K562 (cell line): ENCODE measurements at regions not wholly inside any gene's neighbourhood (a gene's known extent, or its start where the extent isn't known, plus 50 kb on each side); places are given as distances from the start of the nearest gene placed in this dataset.

Experiments used
- ATAC-seq: fragments of 200-7000 bp; cut with Tn5 transposase; 3 replicates; pipeline ENCODE4 v1.9.1; 2020; ENCODE audit warnings: moderate library complexity
- BruUV-seq: library from RNA; stranded (reverse); fragments of 400-500 nt; replicated peaks from 2 replicates; lab custom pipeline; 2021; lab: Mats Ljungman, UMichigan
- CTCF ChIA-PET: fragments of 300-600 bp; formaldehyde crosslinking; extraction: SDS; loops from one replicate; lab custom pipeline; 2021; ENCODE audit warnings: low intra/inter-chr PET ratio; lab: Yijun Ruan, JAX
- POLR2A ChIA-PET: fragments of 300-600, 350-650 bp; sonication (Branson Sonifier 250); formaldehyde crosslinking; extraction: SDS; loops from one replicate; lab custom pipeline; 2021; ENCODE audit warnings: antibody characterized with exemption, inconsistent platforms; lab: Yijun Ruan, JAX
- DNase-seq, 4 experiments: peaks; one replicate each; pipeline versions ENCODE4 v3.0.0 to v3.0.0-alpha.2; 2011 to 2018; ENCODE audit warnings: low spot score in 3 of 4, mixed read lengths in 3 of 4; ENCODE audit errors: extremely low read depth in 1 of 4
- FAIRE-seq: peaks from 2 replicates; lab custom pipeline; 2011; peaks lifted over from hg19 to GRCh38; lab: Jason Lieb, UNC
- H2AFZ ChIP-seq: 2 replicates; pipeline ENCODE4 v1.6.0; 2011; ENCODE audit warnings: low read depth, low read length, control low read depth, inconsistent platforms
- H3K27ac ChIP-seq: fragments of 200-600 bp; 3 replicates; pipeline ENCODE4 v1.8.0; 2011; ENCODE audit warnings: low read depth, mild to moderate bottlenecking, control low read depth, inconsistent platforms, low read length, moderate library complexity, mixed read lengths; ENCODE audit errors: extremely low read depth
- H3K27me3 ChIP-seq, 2 experiments: fragments of 300-600 bp in 1 of 2; 2 replicates in 1 of 2; 3 replicates in 1 of 2; pipeline versions ENCODE4 v1.6.0 to v1.8.0; 2011; ENCODE audit warnings: inconsistent platforms in 2 of 2, low read length in 2 of 2, mild to moderate bottlenecking in 1 of 2, mixed read lengths in 1 of 2, moderate library complexity in 1 of 2; ENCODE audit not compliant: control insufficient read depth in 2 of 2, insufficient read depth in 2 of 2
- H3K36me3 ChIP-seq: fragments of 300-600 bp; 3 replicates; pipeline ENCODE4 v1.8.0; 2011; ENCODE audit warnings: mild to moderate bottlenecking, low read length, inconsistent platforms; ENCODE audit not compliant: control insufficient read depth, insufficient read depth
- H3K4me1 ChIP-seq, 2 experiments: fragments of 200-600 bp in 1 of 2; replicated peaks in 1 of 2; 2 replicates in 1 of 2; 3 replicates in 1 of 2; pipeline versions ENCODE4 v1.5.1 to v1.8.0; 2011; ENCODE audit warnings: inconsistent platforms in 2 of 2, low read length in 2 of 2, mild to moderate bottlenecking in 1 of 2, mixed read lengths in 1 of 2, moderate library complexity in 1 of 2; ENCODE audit not compliant: control insufficient read depth in 2 of 2, insufficient read depth in 2 of 2
- H3K4me2 ChIP-seq: 2 replicates; pipeline ENCODE4 v1.6.1; 2011; ENCODE audit warnings: low read length, control low read depth, inconsistent platforms, mixed read lengths; ENCODE audit not compliant: insufficient read depth
- H3K4me3 ChIP-seq: fragments of 200-600 bp; sonication (generic), shearing (Covaris generic); 2 replicates; pipeline ENCODE4 v1.5.1; 2016; ENCODE audit warnings: control low read depth, inconsistent platforms
- H3K79me2 ChIP-seq: fragments of 200-600 bp; 3 replicates; pipeline ENCODE4 v1.8.0; 2011; ENCODE audit warnings: low read length, inconsistent platforms; ENCODE audit not compliant: control insufficient read depth, insufficient read depth
- H3K9ac ChIP-seq, 2 experiments: 2 replicates each; pipeline versions ENCODE4 v1.6.0 to v1.6.1; 2011; ENCODE audit warnings: low read depth in 2 of 2, low read length in 2 of 2, control low read depth in 1 of 2, inconsistent platforms in 1 of 2, mild to moderate bottlenecking in 1 of 2, mixed read lengths in 1 of 2; ENCODE audit not compliant: insufficient read depth in 1 of 2
- H3K9me1 ChIP-seq: one replicate; pipeline ENCODE4 v1.6.0; 2011; ENCODE audit warnings: inconsistent platforms, mild to moderate bottlenecking, low read length, moderate library complexity; ENCODE audit not compliant: control insufficient read depth, insufficient read depth
- H3K9me3 ChIP-seq: replicated peaks from 2 replicates; pipeline ENCODE4 v1.5.1; 2011; ENCODE audit warnings: low read depth, low read length, inconsistent platforms; ENCODE audit not compliant: control insufficient read depth, insufficient read depth
- H4K20me1 ChIP-seq: replicated peaks from 2 replicates; pipeline ENCODE4 v1.6.1; 2011; ENCODE audit warnings: low read length, inconsistent platforms, mixed read lengths; ENCODE audit not compliant: control insufficient read depth, insufficient read depth
- BCOR ChIP-seq: fragments of 450-650 bp; IDR thresholded peaks from 2 replicates; pipeline ENCODE4 v1.6.1; 2016
- BDP1 ChIP-seq: IDR thresholded peaks from 3 replicates; pipeline ENCODE4 v1.6.1; 2011; ENCODE audit not compliant: insufficient read length, insufficient read depth
- CCNT2 ChIP-seq: IDR thresholded peaks from 2 replicates; pipeline ENCODE4 v1.6.1; 2011; ENCODE audit warnings: borderline replicate concordance, low read depth, mild to moderate bottlenecking, moderate library complexity, mixed read lengths, low read length; ENCODE audit not compliant: insufficient read length; ENCODE audit errors: extremely low read depth
- CHCHD3 ChIP-seq: fragments of 250-450 bp; sonication (Bioruptor Pico); IDR thresholded peaks from 2 replicates; pipeline ENCODE4 v2.1.2; 2022; ENCODE audit warnings: mild to moderate bottlenecking
- CTCF ChIP-seq, 3 experiments: IDR thresholded peaks in 2 of 3; conservative IDR thresholded peaks in 1 of 3; 2 replicates each; pipeline ENCODE4 v1.5.1; 2011 to 2012; ENCODE audit warnings: low read length in 3 of 3, mild to moderate bottlenecking in 3 of 3, control low read depth in 2 of 3, improper control_type of control experiment in 1 of 3, inconsistent platforms in 1 of 3, low read depth in 1 of 3, mixed read lengths in 1 of 3, moderate library complexity in 1 of 3; ENCODE audit not compliant: insufficient read depth in 2 of 3
- GATAD2B ChIP-seq: fragments of 450-650 bp; IDR thresholded peaks from 2 replicates; pipeline ENCODE4 v1.6.1; 2017; ENCODE audit warnings: mild to moderate bottlenecking, borderline replicate concordance
- ILF3 ChIP-seq: fragments of 450-650 bp; IDR thresholded peaks from 2 replicates; pipeline ENCODE4 v1.6.1; 2018; ENCODE audit warnings: antibody characterized with exemption, mild to moderate bottlenecking, moderate library complexity, borderline replicate concordance
- MAFG ChIP-seq: fragments of 450-650 bp; conservative IDR thresholded peaks from 2 replicates; pipeline ENCODE4 v1.6.1; 2016; ENCODE audit warnings: missing genetic modification characterization, missing compliant biosample characterization
- MBD1 ChIP-seq: fragments of 250-450 bp; sonication (Bioruptor Pico); IDR thresholded peaks from 2 replicates; pipeline ENCODE4 v1.8.0; 2022; ENCODE audit warnings: inconsistent platforms
- MTF1 ChIP-seq: fragments of 250-450 bp; sonication (Bioruptor Pico); IDR thresholded peaks from 2 replicates; pipeline ENCODE4 v1.9.0; 2021; ENCODE audit warnings: moderate library complexity, mild to moderate bottlenecking, inconsistent platforms, borderline replicate concordance
- PKNOX1 ChIP-seq: fragments of 450-650 bp; IDR thresholded peaks from 2 replicates; pipeline ENCODE4 v1.6.1; 2016
- PURB ChIP-seq: sonication (generic); formaldehyde crosslinking; IDR thresholded peaks from 2 replicates; pipeline ENCODE4 v1.9.0; 2021; ENCODE audit warnings: low read depth, mild to moderate bottlenecking, missing genetic modification reagents
- SMAD2 ChIP-seq: fragments of 150-350 bp; IDR thresholded peaks from 2 replicates; pipeline ENCODE4 v1.6.1; 2014; ENCODE audit warnings: low read depth, mild to moderate bottlenecking, low read length
- TCF3 ChIP-seq: sonication (generic); formaldehyde crosslinking; IDR thresholded peaks from 2 replicates; pipeline ENCODE4 v1.4.0; 2020; ENCODE audit warnings: mild to moderate bottlenecking, missing genetic modification reagents
- TRIM24 ChIP-seq, 2 experiments: fragments of 450-650 bp; IDR thresholded peaks; 2 replicates each; pipeline ENCODE4 v1.6.1; 2016
- ZBTB17 ChIP-seq: fragments of 450-650 bp; formaldehyde crosslinking; IDR thresholded peaks from 2 replicates; pipeline ENCODE4 v1.4.0; 2020; ENCODE audit warnings: mild to moderate bottlenecking
- ZNF586 ChIP-seq: fragments of 450-650 bp; formaldehyde crosslinking; conservative IDR thresholded peaks from 2 replicates; pipeline ENCODE4 v1.4.0; 2020; ENCODE audit warnings: mild to moderate bottlenecking, moderate library complexity
- ZNF778 ChIP-seq: fragments of 450-650 bp; formaldehyde crosslinking; IDR thresholded peaks from 2 replicates; pipeline ENCODE4 v1.4.0; 2020; ENCODE audit warnings: mild to moderate bottlenecking, moderate library complexity
- WGBS: fragments of 100-300 bp; shearing (Covaris generic); methylation state at CpG from one replicate; pipeline ENCODE4 v1.1.6; 2016; ENCODE audit warnings: low coverage, mixed read lengths; ENCODE audit not compliant: insufficient coverage; ENCODE audit errors: missing lambda C conversion rate; 5-methylcytosine and 5-hydroxymethylcytosine counted together
- in situ Hi-C: fragments of 300-500 bp; cut with MboI; formaldehyde crosslinking; loops from 4 replicates; pipeline ENCODE4 v1.15.0; 2018; ENCODE audit warnings: inconsistent platforms, mixed read lengths
- intact Hi-C: fragments of 100-400 bp; cut with micrococcal nuclease; formaldehyde crosslinking; loops from 2 replicates; pipeline ENCODE4 v1.14.2; 2022

GRCh38 chr2:6372317-6372901 is 493.3 kb downstream of the CMPK2 start (continued):
- no peak for TF ChIP-seq PKNOX1
- TF ChIP-seq TRIM24 (IDR thresholded peaks at IDR 0.05), result no peak
- TF ChIP-seq CCNT2, result no peak
- no peak for TF ChIP-seq ZNF778 (CRISPR knock-in tag)

GRCh38 chr2:6381326-6381725 is 484.4 kb downstream of the CMPK2 start:
- POLR2A ChIA-PET, result no interaction called here
- in situ Hi-C loops, result no loop called here
- H4K20me1 ChIP-seq, result no peaks in the 10 kb centered on the region
- ATAC-seq (no peak), FAIRE-seq (no peak), DNase-seq (no peak)
- no peak overlapping the region for H3K4me2 ChIP-seq
- no peaks in the 10 kb centered on the region for H3K9me1 ChIP-seq
- no peak overlapping the region for H3K4me3 ChIP-seq
- intact Hi-C loops, result no loop called here
- H3K36me3 ChIP-seq, result no peaks in the 10 kb centered on the region
- 3% methylated on average over 2 of the region's 2 CpGs for WGBS
- H3K27ac ChIP-seq, result no peak overlapping the region
- no peak overlapping the region for H3K9ac ChIP-seq
- BruUV-seq, result no TSS peak
- CTCF ChIA-PET, result no interaction called here
- no peaks in the 10 kb centered on the region for H3K79me2 ChIP-seq
- peaks cover 3% of the 10 kb centered on the region; the same call in 1 of the 2 replicates for H3K9me3 ChIP-seq
- no peaks in the 10 kb centered on the region for H3K27me3 ChIP-seq
- H2AFZ ChIP-seq, result no peak overlapping the region
- H3K4me1 ChIP-seq, result no peaks in the 10 kb centered on the region
- no peak for TF ChIP-seq SMAD2
- TF ChIP-seq CHCHD3 (CRISPR knock-in tag), result no peak
- TF ChIP-seq ZNF586 (CRISPR knock-in tag), result no peak
- no peak for TF ChIP-seq MTF1
- no peak for TF ChIP-seq BDP1
- no peak for TF ChIP-seq MAFG (tag)
- TF ChIP-seq TCF3, result no peak
- no peak for TF ChIP-seq GATAD2B
- TF ChIP-seq PURB (CRISPR knock-in tag), result no peak
- TF ChIP-seq ZBTB17 (CRISPR knock-in tag), result no peak
- no peak for TF ChIP-seq ILF3
- no peak for TF ChIP-seq BCOR
- TF ChIP-seq MBD1 (CRISPR knock-in tag), result no peak
- TF ChIP-seq CTCF (IDR thresholded peaks at IDR 0.05 in 2 of 3, conservative IDR thresholded peaks at IDR 0.05 in 1 of 3; ENCODE audit: insufficient read depth in 2 of 3, low read depth in 1 of 3, low read length in 3 of 3), result no peak
